ENCODE measurements at regions not wholly inside any gene's neighbourhood (a gene's known extent, or its start where the extent isn't known, plus 50 kb on each side); places are given as distances from the start of the nearest gene placed in this dataset.
"Not testable (repeated sequence)": the region's sequence is repeated elsewhere in the genome, so short reads cannot be mapped to it uniquely, and the experiment has no call there.

DNA sequence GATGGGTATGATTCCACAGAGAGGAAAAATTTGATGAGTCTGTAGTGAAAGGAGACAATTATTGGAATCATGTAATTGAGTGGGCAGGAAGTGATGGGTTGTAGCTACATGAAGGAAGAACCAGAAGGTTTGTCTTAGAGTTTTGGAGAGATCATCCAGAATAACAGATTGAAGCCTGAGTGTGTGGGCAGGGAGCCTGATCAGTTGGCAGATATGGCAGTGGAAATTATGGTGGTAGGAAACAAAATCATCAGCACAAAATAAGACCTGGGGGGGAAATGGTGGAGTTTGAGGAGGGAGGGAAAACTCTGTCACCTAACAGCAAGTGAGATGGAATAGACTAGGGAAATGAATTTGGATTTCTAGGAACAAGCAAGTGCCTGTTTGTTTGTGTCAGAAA, 606.6 kb upstream of the MAP3K7 start:
- TF ChIP-seq, protein P1, sequence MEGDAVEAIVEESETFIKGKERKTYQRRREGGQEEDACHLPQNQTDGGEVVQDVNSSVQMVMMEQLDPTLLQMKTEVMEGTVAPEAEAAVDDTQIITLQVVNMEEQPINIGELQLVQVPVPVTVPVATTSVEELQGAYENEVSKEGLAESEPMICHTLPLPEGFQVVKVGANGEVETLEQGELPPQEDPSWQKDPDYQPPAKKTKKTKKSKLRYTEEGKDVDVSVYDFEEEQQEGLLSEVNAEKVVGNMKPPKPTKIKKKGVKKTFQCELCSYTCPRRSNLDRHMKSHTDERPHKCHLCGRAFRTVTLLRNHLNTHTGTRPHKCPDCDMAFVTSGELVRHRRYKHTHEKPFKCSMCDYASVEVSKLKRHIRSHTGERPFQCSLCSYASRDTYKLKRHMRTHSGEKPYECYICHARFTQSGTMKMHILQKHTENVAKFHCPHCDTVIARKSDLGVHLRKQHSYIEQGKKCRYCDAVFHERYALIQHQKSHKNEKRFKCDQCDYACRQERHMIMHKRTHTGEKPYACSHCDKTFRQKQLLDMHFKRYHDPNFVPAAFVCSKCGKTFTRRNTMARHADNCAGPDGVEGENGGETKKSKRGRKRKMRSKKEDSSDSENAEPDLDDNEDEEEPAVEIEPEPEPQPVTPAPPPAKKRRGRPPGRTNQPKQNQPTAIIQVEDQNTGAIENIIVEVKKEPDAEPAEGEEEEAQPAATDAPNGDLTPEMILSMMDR (IDR thresholded peaks at IDR 0.05; ENCODE audit: unreplicated experiment in 3 of 3) = no peak
- Mint-ChIP-seq H3K9me3 (peaks cover 20% of the 10 kb centered on the region), H3K4me3 (no peak overlapping the region), H3K27ac (no peak overlapping the region), H3K27me3 (ENCODE audit: low read depth) (no peaks in the 10 kb centered on the region), H3K36me3 (ENCODE audit: low read depth) (no peaks in the 10 kb centered on the region), H3K4me1 (no peaks in the 10 kb centered on the region)

DNA sequence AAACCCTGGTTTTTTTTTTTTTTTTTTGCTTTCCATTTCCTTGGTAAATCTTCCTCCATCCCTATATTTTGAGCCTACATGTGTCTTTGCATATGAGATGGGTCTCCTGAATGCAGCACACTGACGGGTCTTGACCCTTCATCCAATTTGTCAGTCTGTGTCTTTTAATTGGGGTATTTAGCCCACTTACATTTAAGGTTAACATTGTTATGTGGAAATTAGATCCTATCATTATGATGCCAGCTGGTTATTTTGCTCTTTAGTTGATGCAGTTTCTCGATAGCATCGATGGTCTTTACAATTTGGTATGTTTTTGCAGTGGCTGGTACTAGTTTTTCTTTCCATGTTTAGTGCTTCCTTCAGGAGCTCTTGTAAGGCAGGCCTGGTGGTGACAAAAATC, 603.2 kb upstream of the MAP3K7 start:
- H3K9me3 Mint-ChIP-seq = peaks cover 43% of the 10 kb centered on the region
- H3K27me3 Mint-ChIP-seq (ENCODE audit: low read depth); H3K4me3 Mint-ChIP-seq; H3K36me3 Mint-ChIP-seq (ENCODE audit: low read depth); H3K27ac Mint-ChIP-seq; H3K4me1 Mint-ChIP-seq: not testable (repeated sequence)

DNA sequence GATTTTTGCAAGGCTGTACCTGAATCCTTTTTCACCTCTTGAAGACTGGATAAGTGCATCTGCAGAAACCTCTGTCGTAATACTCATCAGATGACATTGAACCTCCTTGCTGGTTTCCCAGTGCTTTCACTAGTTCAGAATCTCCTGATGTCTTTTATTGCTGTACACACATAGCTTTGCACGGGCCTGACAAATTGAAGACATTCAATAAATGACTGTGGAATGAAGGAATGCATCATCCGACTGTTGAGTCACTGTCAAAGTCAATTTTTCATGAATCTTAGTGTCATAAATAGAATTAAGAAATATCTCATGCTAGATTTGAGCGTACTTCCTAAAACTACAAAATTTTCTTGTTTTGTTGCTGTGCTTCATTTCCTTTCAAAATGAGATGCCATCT, 598.2 kb upstream of the MAP3K7 start:
- Mint-ChIP-seq H3K36me3 (ENCODE audit: low read depth) (no peaks in the 10 kb centered on the region), H3K4me3 (no peak overlapping the region), H3K27ac (no peak overlapping the region), H3K27me3 (ENCODE audit: low read depth) (peaks cover 7% of the 10 kb centered on the region), H3K4me1 (no peaks in the 10 kb centered on the region), H3K9me3 (peaks cover 37% of the 10 kb centered on the region)
- TF ChIP-seq, protein P1 (IDR thresholded peaks at IDR 0.05; ENCODE audit: unreplicated experiment in 3 of 3) = no peak

DNA sequence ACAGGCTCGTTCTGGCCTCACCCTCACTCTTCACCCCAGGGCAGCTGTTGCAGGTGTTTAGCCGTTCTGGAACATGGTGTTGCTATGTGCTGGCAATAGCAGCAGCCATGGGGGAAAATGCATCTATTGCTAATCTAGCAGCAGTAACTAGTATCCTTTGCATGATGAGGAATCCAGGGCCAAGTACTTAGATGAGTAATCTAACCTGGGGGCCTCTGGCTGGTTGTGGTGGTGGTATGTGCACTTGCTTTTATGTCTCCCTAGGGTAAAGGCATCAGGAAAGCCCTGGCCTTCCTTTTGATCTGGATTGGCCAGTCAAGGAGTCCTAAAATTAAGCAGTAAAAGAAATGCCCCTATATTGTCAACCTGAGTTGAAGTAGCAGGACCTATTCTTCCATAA, 594.5 kb upstream of the MAP3K7 start:
- H3K27me3 Mint-ChIP-seq (ENCODE audit: low read depth) = peaks cover 7% of the 10 kb centered on the region
- H3K9me3 Mint-ChIP-seq = peaks cover 7% of the 10 kb centered on the region
- no peak overlapping the region for H3K27ac Mint-ChIP-seq
- H3K4me3 Mint-ChIP-seq = no peak overlapping the region
- TF ChIP-seq, protein P1 (IDR thresholded peaks at IDR 0.05; ENCODE audit: unreplicated experiment in 3 of 3) = no peak
- no peaks in the 10 kb centered on the region for H3K36me3 Mint-ChIP-seq (ENCODE audit: low read depth)
- H3K4me1 Mint-ChIP-seq = no peaks in the 10 kb centered on the region

DNA sequence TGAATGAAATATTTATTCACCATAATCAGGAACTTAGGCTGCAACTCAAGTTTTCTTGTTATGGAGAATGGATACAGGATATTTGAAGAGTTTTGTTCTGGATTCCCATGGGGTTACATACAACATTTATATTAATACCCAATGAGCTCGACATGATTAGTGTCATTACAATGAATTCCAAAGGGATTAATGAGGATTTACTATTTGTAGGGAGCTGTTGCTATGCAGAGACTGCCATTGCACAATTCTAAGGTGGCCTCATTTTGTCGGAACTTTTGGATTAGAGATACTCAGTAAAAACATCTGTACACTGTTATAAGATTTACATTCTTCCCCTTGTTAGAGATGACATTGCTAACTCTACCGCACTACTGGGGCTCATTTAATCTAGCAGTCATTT, 586.8 kb upstream of the MAP3K7 start:
- H3K27me3 Mint-ChIP-seq (ENCODE audit: low read depth) = no peaks in the 10 kb centered on the region
- TF ChIP-seq, protein P1 (IDR thresholded peaks at IDR 0.05; ENCODE audit: unreplicated experiment in 3 of 3) = no peak
- no peaks in the 10 kb centered on the region for H3K9me3 Mint-ChIP-seq
- no peaks in the 10 kb centered on the region for H3K36me3 Mint-ChIP-seq (ENCODE audit: low read depth)
- H3K4me1 Mint-ChIP-seq = peaks cover 8% of the 10 kb centered on the region
- no peak overlapping the region for H3K27ac Mint-ChIP-seq
- H3K4me3 Mint-ChIP-seq = no peak overlapping the region

DNA sequence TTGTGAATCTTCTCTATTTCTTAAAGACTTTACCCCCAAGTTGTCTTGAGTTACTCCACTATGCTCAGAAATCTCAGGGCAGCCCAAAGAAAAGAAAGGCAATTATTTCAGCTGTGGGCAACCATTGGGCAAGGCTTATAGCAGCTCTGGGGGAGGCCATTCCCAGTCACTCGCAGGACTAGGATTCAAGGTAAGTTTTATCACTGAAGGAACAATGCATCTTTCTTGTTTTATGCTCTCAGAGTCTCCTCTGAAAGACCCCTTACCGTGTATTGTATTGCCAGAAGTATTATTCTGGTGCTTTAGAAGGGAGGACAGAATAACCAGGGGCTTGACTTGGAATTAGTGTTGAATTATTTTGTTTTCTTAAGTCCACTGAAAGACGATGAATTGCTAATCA, 586.3 kb upstream of the MAP3K7 start:
- Mint-ChIP-seq H3K4me3 (no peak overlapping the region), H3K36me3 (ENCODE audit: low read depth) (no peaks in the 10 kb centered on the region), H3K27me3 (ENCODE audit: low read depth) (no peaks in the 10 kb centered on the region), H3K4me1 (peaks cover 8% of the 10 kb centered on the region), H3K27ac (no peak overlapping the region), H3K9me3 (no peaks in the 10 kb centered on the region)
- TF ChIP-seq, protein P1 (IDR thresholded peaks at IDR 0.05; ENCODE audit: unreplicated experiment in 3 of 3) = no peak

Data from nephron (organoid).